DND-41 (cell line): ENCODE measurements at regions not wholly inside any gene's neighbourhood (a gene's known extent, or its start where the extent isn't known, plus 50 kb on each side); places are given as distances from the start of the nearest gene placed in this dataset.

Source experiments
- ATAC-seq: fragments of 200-7000 bp; cut with Tn5 transposase; 3 replicates; pipeline ENCODE4 v1.9.1; 2021; ENCODE audit warnings: low read depth; ENCODE audit not compliant: insufficient read depth
- DNase-seq: peaks from one replicate; pipeline ENCODE4 v3.0.0-alpha.2; 2020
- H2AFZ ChIP-seq: 2 replicates; pipeline ENCODE4 v1.6.0; 2012; ENCODE audit warnings: low read depth, low read length
- H3K27ac ChIP-seq: 2 replicates; pipeline ENCODE4 v1.5.1; 2012; ENCODE audit warnings: low read length, inconsistent platforms
- H3K27me3 ChIP-seq: fragments of 200-600 bp; sonication (generic); 2 replicates; pipeline ENCODE4 v1.6.0; 2012; ENCODE audit warnings: low read length, mild to moderate bottlenecking, inconsistent platforms; ENCODE audit not compliant: insufficient read depth, poor library complexity
- H3K36me3 ChIP-seq: 2 replicates; pipeline ENCODE4 v1.5.1; 2012; ENCODE audit warnings: low read length, inconsistent platforms; ENCODE audit not compliant: insufficient read depth
- H3K4me1 ChIP-seq: 2 replicates; pipeline ENCODE4 v1.5.1; 2012; ENCODE audit warnings: mild to moderate bottlenecking, low read length; ENCODE audit not compliant: insufficient read depth
- H3K4me2 ChIP-seq: 2 replicates; pipeline ENCODE4 v1.6.0; 2012; ENCODE audit warnings: mild to moderate bottlenecking, moderate library complexity, low read length, inconsistent platforms; ENCODE audit not compliant: insufficient read depth
- H3K4me3 ChIP-seq, 2 experiments: fragments of 200-600 bp in 1 of 2; shearing (Covaris generic) in 1 of 2; 2 replicates each; pipeline ENCODE4 v1.5.1; 2012 to 2016; ENCODE audit warnings: inconsistent platforms in 2 of 2, low read length in 2 of 2, mild to moderate bottlenecking in 2 of 2, low read depth in 1 of 2, moderate library complexity in 1 of 2
- H3K79me2 ChIP-seq: 2 replicates; pipeline ENCODE4 v1.6.0; 2012; ENCODE audit warnings: low read length, inconsistent platforms; ENCODE audit not compliant: insufficient read depth
- H3K9ac ChIP-seq: 2 replicates; pipeline ENCODE4 v1.6.0; 2012; ENCODE audit warnings: low read depth, mild to moderate bottlenecking, inconsistent platforms, low read length, moderate library complexity
- H3K9me3 ChIP-seq: 2 replicates; pipeline ENCODE4 v1.5.1; 2012; ENCODE audit warnings: low read length, moderate library complexity, mild to moderate bottlenecking, inconsistent platforms; ENCODE audit not compliant: insufficient read depth, severe bottlenecking
- H4K20me1 ChIP-seq: 2 replicates; pipeline ENCODE4 v1.6.0; 2012; ENCODE audit warnings: low read length; ENCODE audit not compliant: insufficient read depth
- EZH2 ChIP-seq: IDR thresholded peaks from 3 replicates; pipeline ENCODE4 v1.6.1; 2012; ENCODE audit warnings: borderline replicate concordance, low read depth, mild to moderate bottlenecking, moderate library complexity, low read length, inconsistent platforms; ENCODE audit not compliant: severe bottlenecking
- TF ChIP-seq, protein P1 (sequence below): IDR thresholded peaks from 2 replicates; pipeline ENCODE4 v1.5.1; 2012; ENCODE audit warnings: borderline replicate concordance, low read length, moderate library complexity, mild to moderate bottlenecking; ENCODE audit not compliant: poor library complexity, severe bottlenecking; ENCODE audit errors: extremely low read depth

DNA sequence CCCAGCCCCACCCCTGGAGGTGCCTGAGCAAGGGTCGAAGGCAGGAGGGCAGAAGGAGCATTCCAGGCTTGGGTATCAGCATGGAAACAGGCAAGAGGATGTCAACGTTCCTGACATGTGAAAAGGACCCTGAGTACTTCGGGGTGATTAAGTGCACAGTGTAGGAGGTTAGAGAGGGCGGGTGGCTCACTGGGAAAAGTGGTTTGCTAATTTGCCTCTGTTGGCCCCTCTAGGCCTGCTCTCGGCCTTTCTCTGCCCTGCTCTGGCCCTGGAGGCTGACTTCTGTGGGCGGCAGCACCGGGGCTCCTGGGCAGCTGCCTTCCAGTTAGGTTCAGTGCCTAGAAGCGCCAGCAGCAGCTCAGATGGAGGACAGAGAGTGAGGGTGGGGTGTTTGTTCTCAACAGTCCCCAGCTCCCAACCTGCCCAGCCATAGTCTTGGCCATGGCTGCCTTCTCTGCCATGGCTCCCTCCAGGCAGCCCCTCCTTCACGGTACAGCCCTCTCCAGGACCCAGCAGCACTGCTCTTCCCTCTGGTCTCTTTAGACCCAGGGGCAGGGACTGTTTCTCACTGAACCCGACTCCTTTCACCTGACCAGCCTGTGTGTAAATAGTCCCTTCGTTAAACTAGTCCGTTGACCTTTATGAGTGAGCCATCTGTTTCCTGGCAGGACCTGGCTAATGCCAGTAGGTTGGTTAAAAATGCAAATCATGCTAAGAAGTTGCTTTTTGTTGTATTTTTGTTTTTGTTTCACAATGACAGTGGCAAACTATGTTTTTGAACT is 107.1 kb upstream of the TPM1 start:
- Histone ChIP-seq H3K36me3 (no peaks in the 10 kb centered on the region), H3K4me2 (no peak overlapping the region), H3K27ac (no peak overlapping the region), H3K79me2 (no peaks in the 10 kb centered on the region), H3K4me1 (no peaks in the 10 kb centered on the region), H3K9ac (no peak overlapping the region), H3K9me3 (no peaks in the 10 kb centered on the region), H2AFZ (no peak overlapping the region), H3K4me3 (no peak overlapping the region), H3K27me3 (peaks cover 8% of the 10 kb centered on the region), H4K20me1 (no peaks in the 10 kb centered on the region)
- DNase-seq (no peak), ATAC-seq (no peak)
- TF ChIP-seq EZH2: no peak
- TF ChIP-seq, protein P1, sequence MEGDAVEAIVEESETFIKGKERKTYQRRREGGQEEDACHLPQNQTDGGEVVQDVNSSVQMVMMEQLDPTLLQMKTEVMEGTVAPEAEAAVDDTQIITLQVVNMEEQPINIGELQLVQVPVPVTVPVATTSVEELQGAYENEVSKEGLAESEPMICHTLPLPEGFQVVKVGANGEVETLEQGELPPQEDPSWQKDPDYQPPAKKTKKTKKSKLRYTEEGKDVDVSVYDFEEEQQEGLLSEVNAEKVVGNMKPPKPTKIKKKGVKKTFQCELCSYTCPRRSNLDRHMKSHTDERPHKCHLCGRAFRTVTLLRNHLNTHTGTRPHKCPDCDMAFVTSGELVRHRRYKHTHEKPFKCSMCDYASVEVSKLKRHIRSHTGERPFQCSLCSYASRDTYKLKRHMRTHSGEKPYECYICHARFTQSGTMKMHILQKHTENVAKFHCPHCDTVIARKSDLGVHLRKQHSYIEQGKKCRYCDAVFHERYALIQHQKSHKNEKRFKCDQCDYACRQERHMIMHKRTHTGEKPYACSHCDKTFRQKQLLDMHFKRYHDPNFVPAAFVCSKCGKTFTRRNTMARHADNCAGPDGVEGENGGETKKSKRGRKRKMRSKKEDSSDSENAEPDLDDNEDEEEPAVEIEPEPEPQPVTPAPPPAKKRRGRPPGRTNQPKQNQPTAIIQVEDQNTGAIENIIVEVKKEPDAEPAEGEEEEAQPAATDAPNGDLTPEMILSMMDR: no peak

DNA sequence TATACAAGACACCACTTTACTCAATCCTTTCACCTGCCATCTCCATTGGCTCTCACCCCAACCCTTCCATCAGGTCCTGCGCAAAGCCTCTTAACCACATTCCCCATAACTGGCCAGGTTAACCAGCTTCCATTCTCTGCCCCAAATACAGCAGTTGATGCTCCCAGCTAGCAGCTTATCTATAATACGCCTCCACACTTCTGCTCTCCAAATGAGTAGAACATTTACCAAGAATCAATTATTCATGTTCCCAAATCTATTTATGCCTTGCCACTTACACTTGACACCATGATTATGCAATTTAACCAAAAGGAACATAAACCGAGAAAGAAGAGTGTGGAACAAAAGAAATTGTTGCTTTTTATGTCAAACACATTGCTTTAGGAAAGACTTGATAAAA is 103.7 kb upstream of the TPM1 start:
- DNase-seq (no peak), ATAC-seq (no peak)
- Histone ChIP-seq H4K20me1 (no peaks in the 10 kb centered on the region), H3K9ac (no peak overlapping the region), H3K4me2 (no peak overlapping the region), H3K27me3 (peaks cover 15% of the 10 kb centered on the region), H3K36me3 (no peaks in the 10 kb centered on the region), H3K79me2 (no peaks in the 10 kb centered on the region), H3K27ac (no peak overlapping the region), H3K4me3 (no peak overlapping the region), H2AFZ (no peak overlapping the region), H3K4me1 (no peaks in the 10 kb centered on the region), H3K9me3 (no peaks in the 10 kb centered on the region)
- TF ChIP-seq EZH2: no peak
- TF ChIP-seq, protein P1: no peak

DNA sequence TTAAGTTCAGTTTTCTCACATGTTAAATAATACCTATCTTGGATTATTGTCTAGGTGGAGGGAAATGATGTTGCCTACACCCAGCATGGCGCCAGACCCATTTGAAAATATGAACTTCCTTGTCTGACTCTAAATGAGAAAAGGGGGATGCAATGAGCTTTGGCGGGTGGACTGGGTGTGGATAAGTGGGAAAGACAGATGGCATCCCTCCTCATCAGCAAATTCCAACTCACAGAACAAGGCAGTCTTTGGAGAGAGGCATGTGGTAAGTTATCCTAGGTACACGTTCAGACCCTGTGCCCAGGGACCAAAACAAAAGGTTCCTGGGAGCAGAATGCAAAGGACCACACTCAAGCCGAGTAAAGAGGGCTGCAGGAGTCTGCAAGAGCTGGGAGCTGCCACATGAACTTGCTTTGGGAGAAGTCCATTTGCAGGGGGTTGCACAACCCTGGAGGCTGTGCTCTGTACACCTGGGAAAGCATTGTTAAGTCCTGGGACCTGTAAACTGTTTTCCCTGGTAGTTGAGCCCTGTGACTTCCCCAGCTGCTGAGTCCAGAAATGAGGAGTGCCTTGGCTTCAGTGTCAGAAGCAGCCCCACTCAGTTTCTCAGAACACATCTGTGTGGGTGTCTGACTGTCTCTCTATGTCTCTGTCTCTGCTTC is 102.3 kb upstream of the TPM1 start:
- Histone ChIP-seq H3K4me1 (no peaks in the 10 kb centered on the region), H3K27me3 (peaks cover 15% of the 10 kb centered on the region), H3K4me2 (no peak overlapping the region), H3K79me2 (no peaks in the 10 kb centered on the region), H3K9ac (no peak overlapping the region), H3K27ac (no peak overlapping the region), H3K36me3 (no peaks in the 10 kb centered on the region), H2AFZ (no peak overlapping the region), H3K9me3 (no peaks in the 10 kb centered on the region), H3K4me3 (no peak overlapping the region), H4K20me1 (no peaks in the 10 kb centered on the region)
- no peak for DNase-seq
- no peak for ATAC-seq
- no peak for TF ChIP-seq EZH2
- TF ChIP-seq, protein P1: no peak
